ENCODE measurements at regions not wholly inside any gene's neighbourhood (a gene's known extent, or its start where the extent isn't known, plus 50 kb on each side); places are given as distances from the start of the nearest gene placed in this dataset.

- no peak for TF ChIP-seq CTCF (IDR thresholded peaks at IDR 0.05)
- no peak for TF ChIP-seq EZH2 (IDR thresholded peaks at IDR 0.05; ENCODE audit: borderline replicate concordance, insufficient read depth, low read depth, low read length, poor library complexity, severe bottlenecking)
Measured at GRCh38 chr12:91680864-91681263, 464.8 kb downstream of the BTG1 start.
